HG03025 (cell line): ENCODE measurements at regions not wholly inside any gene's neighbourhood (a gene's known extent, or its start where the extent isn't known, plus 50 kb on each side); places are given as distances from the start of the nearest gene placed in this dataset.
"Not testable (repeated sequence)": the region's sequence is repeated elsewhere in the genome, so short reads cannot be mapped to it uniquely, and the experiment has no call there.

ENCODE experiments used
- ATAC-seq: cut with Tn5 transposase; IDR thresholded peaks from one replicate; pipeline ENCODE4 v1.9.1; 2021; ENCODE audit warnings: mild to moderate bottlenecking, moderate library complexity; ENCODE audit not compliant: unreplicated experiment, low FRiP score

- ATAC-seq, result no peak
Measured at GRCh38 chr6:158920311-158920905, 79.6 kb downstream of the RSPH3 start.

DNA sequence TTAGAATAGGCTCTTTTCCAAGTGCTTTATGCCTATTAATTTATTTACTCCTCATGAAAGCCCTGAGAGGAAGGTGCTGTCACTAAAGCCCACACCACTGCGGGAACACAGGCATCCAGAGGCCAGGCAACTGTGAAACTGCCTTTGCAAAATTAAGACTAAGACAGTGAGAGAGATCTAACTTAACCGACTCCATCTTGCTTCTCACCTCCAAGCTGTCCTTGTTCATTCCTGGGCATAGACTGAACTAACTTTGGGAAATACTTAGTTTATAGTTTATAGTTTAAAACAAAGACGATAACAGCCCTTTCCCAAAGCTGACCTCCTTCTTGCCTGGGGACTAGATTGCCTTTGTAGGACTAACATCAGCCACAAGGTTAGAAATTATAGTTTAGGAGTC lies 80.1 kb downstream of the RSPH3 start:
- no peak for ATAC-seq

- no peak for ATAC-seq
Measured at GRCh38 chr6:158916617-158917016, 83.4 kb downstream of the RSPH3 start.

DNA sequence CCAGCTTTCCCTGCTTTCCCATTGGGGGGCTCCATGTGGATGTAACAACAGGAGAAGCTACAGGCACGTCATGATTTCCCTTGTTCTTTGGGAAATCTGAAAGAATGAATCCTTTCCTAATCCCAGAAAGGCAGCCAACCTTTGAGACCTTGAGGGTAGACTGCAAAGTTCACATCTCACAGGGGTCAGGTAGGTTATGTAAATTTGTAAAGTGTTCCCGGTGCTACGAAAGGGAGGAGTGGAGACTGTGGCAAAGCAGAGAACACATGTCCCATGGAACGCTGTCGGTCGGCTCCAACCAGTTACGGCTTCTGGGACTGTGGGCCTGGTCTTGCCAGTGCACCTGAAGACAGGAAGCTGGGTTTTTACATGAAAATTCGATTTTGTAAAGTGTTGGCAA lies 85.1 kb downstream of the RSPH3 start:
- no peak for ATAC-seq

GRCh38 chr6:158913580-158913979 lies 86.4 kb downstream of the RSPH3 start:
- ATAC-seq, result no peak

DNA sequence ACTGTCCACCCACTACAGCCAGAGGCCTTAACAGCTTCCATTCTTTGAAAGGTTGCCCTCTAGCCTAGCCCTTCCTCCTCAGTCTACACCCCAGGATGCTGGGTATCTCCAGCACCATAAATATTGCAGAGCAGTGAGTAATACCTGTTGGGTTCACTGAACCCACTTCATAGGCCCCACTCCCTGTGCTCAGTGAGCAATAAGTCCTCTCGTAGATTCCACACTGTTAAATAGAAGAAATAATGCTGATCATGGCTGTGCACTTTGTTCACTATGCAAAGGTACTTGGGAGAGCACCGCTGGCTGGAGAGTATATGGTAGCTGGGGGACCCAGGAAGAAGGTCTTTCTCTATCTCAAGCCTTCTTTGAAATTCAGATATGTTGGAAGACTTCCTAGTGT lies 87.3 kb downstream of the RSPH3 start:
- no peak for ATAC-seq

DNA sequence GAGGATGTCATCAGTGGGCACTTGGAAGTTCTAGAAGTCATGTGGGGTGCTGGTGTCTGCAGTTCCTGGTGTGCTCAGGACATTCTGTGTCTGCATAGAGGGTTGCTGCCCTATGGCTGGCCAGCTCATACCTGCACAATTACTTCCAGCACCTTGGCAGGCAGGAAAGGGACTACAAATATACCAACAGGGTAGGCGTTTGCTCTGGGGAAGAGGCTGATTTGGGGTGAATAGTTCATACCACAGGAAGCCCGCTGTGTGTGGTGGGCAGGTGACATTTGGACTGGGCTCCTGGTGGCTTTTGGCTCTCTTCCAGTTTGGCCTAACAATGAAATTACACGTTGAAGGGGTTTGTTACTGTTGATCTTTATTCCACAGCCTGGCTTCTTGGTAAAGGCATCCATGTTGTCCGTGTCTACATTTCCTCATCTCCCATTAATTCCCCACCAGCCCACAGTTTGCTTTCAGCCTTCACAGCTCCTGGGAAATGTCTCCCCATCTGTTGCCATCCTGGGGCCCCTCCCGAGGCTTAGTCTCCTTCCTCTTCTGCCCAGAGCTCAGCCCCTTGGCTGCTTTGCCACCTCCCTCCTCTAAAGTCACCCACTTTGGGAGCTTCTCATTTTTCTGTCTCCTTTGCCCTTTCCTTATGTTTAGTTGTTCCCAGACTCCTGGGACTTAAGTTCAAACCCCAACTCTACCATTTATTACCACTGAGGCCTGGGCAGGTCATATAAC lies 88.1 kb downstream of the RSPH3 start:
- no peak for ATAC-seq

DNA sequence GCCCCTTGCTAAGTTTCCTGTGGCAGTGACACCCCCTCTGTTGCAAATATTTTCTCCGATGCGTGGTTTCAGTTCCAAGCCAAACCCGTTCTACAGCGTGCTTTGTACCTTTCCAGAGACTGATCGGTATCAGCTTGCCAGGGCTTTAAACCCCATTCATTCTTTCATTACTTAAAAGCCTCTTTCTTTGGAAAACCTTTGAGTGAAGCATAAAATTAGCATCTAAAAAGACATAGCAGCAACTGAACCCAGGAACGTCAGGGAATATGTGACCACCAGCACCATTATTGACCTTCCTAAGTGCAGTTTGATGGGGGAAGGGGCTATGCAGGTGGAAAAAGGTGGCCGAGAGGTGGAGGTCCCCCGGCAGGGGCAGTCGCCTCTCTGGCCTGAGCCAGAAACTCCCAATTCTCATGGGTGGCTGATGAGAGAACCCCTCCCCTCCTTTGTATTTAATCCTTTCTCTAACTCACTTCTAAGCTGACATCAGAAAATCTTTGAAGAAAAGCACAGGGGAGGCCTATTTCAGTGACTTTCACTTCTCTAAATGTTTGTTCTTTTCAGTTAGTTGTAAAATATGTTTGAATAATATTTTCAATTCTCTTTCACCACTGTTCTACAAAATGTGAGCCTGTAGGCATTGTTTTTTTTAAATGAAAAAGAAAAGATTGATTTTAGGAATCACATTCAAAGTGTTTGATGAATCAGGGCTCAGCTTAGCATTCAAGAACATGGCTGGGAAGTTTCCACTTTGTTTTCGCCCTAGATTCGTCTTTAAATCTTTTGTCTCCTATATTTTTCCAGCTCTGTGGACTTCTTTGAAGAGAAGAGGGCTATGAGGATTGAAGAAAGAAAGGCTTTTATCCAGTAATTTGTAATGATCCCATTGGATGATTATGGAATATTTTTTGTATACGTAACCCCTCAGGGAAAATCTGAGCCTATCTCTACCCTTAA lies 89.2 kb downstream of the RSPH3 start:
- ATAC-seq, result peak; percentile 70

- ATAC-seq, result no peak
Measured at GRCh38 chr6:158909938-158910337, 90.1 kb downstream of the RSPH3 start.

- no peak for ATAC-seq
Measured at GRCh38 chr6:158908606-158909005, 89.4 kb upstream of the EZR start.

DNA sequence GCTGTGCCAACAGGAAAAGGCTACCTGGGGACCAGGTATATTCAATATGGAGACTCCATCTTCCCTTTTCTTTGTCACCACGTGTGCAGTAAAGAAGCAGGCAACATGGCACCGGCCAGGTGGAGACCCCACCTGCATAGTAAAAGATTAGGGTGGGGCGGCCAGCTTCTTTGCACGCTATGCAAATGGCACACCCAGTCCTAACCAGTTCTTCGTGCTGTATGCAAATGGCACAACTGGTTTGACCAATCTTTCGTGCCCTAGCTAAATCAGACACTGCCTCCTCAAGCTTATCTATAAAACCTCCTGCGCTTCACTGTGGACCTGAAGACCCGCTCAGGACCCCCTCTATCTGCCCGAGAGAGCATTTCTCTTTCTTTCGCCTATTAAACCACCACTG lies 88.8 kb upstream of the EZR start:
- no peak for ATAC-seq

GRCh38 chr6:158906926-158907325 lies 87.8 kb upstream of the EZR start:
- no peak for ATAC-seq

GRCh38 chr6:158905277-158905676 lies 86.1 kb upstream of the EZR start:
- ATAC-seq, result no peak

DNA sequence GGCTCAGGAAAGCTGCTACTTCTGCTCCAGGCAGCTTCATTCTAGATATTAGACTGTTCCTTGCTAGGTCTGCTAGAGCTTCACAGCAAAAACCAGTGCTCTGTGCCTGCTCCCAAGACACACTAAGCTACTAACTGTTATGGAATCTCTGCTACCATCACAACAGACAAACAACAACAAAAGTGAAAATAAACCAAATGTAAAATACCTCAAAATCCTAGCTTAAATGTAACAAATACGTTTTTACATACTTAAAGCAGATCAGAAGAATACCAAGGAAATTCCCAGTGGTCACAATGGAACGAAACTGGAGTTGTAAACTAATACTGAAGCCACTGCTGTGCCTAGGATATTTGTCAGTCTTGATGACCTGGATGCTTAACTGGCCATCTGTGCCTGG lies 84.6 kb upstream of the EZR start:
- no peak for ATAC-seq

- no peak for ATAC-seq
Measured at GRCh38 chr6:158900663-158901312, 81.6 kb upstream of the EZR start.

DNA sequence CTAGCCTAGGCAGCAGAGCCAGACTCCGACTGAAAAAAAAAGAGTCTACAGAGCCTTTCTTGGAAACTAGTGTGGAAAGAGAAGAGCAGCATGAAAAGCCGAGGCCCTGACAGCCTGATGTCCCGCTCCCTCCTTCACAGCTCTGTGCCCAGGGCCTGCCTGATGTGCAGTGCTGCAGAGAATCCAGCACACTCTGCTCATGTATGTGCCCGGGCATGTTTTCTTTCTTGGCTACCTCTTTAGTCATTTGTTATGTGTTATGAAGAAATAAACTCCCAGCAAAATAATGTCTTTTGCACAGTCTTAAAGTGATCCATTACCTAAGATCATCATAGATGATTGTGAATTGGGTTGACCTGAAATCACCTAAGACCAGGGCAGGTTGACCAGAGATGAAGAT lies 78.1 kb upstream of the EZR start:
- no peak for ATAC-seq

DNA sequence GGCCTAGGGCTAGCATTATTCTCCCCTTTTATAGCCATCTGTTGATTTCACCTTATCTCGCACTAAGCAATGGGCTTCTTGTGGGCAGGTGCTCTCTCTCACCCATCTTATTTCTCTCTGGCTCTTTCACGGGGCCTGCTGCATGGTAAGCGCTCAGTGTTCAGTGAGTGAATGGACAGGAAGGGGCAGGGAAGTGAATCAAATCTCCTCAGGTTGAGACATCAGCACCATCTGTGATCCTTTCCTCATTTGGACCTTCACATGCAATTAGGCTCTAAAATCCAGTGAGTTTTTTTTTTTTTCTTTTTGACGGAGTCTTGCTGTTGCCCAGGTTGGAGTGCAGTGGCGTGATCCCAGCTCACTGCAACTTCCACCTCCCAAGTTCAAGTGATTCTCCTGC lies 76.5 kb upstream of the EZR start:
- ATAC-seq, result no peak

DNA sequence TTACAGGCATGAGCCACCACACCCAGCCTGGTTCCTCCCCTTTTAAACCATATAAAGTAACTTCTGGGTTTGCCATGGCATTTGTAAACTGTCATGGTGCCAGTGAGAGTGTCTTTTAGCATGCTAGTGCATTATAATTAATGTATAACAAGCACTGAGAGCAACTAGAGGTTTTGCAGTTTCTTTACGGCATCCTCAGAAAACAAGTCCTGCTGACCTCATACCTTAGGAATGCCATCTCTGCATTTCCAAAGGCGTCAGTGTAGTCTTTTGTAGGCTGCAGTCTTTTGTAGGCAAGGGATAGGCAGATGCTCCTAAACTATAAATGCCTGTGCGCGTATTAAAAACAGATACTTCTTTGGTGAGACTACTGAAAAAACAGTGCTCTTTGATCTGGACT lies 75.0 kb upstream of the EZR start:
- no peak for ATAC-seq

- no peak for ATAC-seq
Measured at GRCh38 chr6:158892266-158892665, 73.1 kb upstream of the EZR start.

DNA sequence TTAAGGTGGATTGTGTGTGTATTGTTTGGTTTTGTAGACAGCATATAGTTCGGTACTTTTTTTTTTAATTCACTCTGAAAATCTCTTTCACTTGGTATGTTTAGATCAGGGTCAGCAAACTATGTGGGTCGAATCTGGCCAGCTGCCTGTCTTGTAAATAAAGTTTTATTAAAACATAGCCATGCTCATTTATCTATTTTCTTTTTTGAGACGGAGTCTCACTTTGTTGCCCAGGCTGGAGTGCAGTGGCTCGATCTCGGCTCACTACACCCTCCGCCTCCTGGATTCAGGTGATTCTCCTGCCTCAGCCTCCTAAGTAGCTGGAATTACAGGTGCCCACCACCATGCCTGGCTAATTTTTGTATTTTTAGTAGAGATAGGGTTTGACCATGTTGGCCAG lies 72.4 kb upstream of the EZR start:
- not testable (repeated sequence) for ATAC-seq

DNA sequence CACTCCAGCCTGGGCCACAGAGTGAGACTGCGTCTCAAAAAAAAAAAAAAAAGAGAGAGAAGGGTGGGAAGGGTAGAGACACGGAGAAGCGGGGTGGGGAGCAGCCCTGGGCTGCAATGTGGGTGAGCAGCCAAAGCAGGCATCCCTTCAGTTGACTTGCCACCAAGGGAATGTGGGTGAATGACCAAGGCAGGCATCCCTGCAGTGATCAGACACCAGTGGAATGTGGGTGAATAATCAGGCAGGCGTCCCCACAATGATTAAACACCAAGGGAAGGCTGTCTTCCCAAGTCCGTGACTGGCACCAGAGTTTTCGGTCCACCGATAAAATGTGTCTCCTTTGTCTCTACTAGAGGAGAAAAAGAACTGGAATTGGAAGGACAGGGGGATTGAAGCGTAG lies 69.0 kb upstream of the EZR start:
- not testable (repeated sequence) for ATAC-seq
